Activated CD4-positive, CD25-positive, alpha-beta regulatory T cell (primary cell): ENCODE measurements at regions not wholly inside any gene's neighbourhood (a gene's known extent, or its start where the extent isn't known, plus 50 kb on each side); places are given as distances from the start of the nearest gene placed in this dataset.
"Not testable (repeated sequence)": the region's sequence is repeated elsewhere in the genome, so short reads cannot be mapped to it uniquely, and the experiment has no call there.

Source experiments
- DNase-seq, 4 experiments: peaks; one replicate each; lab custom pipeline; 2025; lab: John Stamatoyannopoulos, UW

DNA sequence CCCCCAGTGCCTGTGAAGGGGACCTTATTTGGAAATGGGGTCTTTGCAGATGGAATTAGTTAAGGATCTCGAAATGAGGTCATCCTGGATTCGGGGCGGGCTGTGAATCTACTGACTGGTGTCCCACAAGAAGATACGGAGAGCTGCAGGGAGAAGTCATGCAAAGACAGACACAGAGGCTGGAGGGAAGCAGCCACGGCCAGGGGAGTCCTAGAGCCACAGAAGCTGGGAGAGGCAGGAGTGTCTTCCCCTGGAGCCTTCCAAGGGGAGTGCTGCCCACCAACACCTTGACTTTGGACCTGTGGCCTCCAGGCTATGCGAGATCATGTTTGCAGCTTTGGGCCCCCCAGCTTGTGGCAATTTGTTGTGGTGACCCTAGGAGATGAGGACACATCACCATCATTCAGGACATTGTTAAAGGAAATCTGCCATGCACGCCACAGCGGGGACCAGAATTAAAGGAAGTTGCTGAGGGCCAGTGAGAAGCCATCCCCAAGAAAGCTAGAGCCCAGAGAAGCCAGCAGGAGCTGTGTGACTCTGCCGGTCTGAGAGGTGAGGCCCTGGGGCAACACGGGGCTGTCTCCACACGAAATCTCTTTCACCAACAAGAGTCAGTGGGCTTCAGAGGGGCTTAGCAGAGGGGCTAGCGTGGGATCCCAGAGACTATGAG, 434.7 kb downstream of the BRD1 start:
- no peak for DNase-seq

DNA sequence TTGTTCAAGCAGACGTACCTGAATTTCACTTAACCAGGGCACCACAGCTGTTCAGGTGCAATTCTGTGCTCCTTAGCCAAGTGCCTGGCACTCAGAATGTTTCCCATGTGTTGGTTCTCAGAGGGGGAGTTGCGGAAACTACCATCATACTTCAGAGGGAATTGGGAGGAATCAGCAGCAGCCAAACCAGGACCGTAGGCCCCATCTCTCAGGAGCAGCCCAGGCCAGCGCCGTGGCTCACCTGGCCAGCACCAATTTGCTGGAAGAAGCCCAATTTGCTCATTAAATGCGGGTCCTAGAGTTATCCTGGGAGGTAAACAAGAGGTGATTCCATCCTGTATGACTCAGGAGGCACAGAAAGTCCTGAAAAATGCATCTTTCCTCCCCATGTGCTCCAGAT, 435.4 kb downstream of the BRD1 start:
- no peak for DNase-seq

DNA sequence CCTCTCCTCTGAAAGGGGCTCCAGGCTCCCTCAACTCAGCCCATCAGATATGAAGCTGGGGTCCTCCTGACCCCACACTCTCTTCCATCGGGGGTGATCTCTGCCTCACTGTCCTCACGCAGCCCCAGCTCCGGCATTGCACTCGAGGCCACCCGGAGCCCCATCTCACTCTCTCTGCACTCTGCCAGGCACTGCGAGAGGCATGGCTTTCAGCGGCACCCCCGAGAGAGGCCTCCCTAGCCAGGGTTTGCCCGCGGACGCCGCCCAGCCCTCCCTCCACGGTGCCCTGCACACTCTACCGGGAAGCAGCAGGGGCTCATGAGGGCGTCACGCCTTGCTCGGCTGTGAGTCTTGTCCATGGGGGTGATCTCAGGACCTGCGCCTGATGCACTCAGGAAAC, 436.2 kb downstream of the BRD1 start:
- DNase-seq, result no peak

DNA sequence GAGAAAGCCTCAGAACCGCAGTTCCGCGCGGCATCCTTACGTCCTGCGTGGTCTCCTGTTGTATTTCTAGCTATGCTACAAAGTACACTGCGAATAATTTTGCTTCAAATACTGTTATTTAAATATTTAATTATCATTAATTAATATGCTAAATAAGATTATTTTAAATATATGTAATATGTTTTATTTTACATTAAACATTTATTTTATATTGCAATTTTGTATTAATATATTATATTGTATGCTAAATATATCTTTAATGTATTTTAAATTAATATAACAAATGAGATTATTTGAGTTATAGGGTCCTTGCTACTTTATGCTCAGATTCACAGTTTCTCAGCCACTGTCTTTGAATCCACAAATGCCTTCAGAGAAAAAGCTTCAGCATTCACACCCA, 436.7 kb downstream of the BRD1 start:
- DNase-seq, result no peak

DNA sequence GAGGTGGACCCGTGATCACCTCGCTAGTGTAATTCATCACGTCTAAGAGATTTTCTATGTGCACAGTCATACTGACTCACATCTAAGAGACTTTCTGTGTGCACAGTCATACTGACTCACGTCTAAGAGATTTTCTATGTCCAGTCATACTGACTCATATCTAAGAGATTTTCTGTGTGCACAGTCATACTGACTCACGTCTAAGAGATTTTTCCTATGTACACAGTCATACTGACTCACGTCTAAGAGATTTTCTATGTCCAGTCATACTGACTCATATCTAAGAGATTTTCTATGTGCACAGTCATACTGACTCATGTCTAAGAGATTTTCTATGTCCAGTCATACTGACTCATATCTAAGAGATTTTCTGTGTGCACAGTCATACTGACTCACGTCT, 443.8 kb downstream of the BRD1 start:
- not testable (repeated sequence) for DNase-seq

DNA sequence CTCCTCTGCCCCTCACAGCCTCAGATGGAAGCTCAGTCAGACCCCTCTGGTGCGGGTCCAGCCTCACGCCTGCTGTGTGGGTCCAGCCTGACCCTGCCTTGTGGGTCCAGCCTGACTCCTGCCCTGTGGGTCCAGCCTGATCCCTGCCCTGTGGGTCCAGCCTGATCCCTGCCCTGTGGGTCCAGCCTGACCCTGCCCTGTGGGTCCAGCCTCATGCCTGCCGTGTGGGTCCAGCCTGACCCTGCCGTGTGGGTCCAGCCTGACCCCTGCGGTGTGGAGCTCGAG, 445.3 kb downstream of the BRD1 start:
- DNase-seq, result no peak

DNA sequence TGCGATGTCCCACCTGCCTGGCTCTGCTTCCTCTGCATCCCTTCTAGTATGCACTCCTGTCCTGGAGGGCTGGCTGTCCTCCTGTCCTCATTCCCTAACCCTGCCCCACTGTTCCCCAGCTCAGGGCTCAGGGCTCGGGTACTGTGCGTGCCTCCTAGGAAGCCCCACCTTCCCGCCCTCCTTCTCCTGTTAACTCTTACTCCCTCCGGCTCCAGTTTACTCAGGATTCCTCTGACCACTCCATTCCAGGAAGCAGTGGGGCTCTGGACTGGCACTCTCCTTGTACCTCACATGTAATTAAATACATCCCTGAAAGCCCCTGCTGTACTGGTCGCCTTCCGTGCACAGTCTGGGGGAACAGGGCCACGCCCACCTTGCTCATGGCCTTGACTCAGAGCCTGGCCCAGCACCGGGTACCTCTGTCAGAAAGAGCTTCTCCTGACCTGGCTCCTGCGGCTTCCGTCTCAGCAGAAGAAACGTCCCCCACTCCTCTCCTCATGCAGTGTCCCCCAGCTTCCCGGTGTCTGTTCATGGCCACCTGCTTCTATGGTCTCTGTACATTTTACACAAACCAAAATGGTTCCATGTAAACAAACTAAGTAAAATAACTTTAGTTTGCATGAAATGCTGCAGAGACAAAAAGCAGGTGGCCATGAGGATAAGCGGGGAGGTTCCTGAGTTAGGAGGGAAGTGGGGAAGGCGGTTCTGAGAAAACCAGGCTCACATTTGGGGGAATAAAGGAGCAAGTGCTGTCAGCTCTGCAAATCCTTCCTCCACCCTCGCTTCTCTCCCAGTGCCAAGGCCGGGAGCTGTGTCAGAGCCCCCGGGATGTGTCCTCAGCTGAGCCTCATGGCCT, 445.9 kb downstream of the BRD1 start:
- DNase-seq, result no peak

DNA sequence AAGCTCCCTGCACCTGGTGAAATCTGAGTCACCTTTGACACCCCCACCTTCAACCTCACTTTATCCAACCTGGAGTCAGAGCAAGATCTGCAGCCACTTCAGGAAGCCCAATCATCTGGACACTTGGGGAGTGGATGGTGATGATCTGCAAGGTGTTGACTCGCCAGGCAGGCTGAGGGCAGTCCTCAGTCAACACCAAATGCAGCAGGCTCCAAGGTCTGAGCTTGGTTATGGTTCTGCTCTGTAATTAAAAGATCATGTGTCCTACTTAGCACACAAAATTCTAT, 446.9 kb downstream of the BRD1 start:
- no peak for DNase-seq

DNA sequence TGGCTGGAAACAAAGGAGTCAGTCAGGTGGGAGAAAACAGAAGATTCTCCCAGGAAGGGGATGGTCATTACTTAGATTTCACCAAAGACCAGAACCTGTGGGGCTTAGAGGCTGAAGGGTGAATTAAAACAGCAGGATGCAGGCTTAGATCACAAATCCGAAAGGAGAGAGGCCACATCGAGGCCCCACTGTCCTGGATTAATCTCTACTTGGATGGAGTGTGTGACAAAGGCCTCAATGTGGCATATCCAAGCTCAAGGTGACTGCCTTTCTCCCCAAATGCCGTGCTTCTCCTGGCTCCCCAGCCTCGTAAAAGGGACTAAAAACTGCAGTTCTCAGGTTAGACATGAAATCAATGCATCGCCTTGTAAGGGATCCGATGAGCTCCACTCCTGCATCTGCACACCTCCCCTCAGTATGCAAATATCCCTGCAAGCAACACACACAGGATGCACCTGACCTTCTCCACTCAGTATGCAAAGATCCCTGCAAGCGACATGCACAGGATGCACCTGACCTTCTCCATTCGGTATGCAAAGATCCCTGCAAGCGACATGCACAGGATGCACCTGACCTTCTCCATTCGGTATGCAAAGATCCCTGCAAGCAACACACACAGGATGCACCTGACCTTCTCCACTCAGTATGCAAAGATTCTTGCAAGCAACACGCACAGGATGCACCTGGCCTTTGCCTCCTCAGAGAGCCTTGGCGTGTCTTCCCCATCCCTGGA, 447.4 kb downstream of the BRD1 start:
- no peak for DNase-seq

DNA sequence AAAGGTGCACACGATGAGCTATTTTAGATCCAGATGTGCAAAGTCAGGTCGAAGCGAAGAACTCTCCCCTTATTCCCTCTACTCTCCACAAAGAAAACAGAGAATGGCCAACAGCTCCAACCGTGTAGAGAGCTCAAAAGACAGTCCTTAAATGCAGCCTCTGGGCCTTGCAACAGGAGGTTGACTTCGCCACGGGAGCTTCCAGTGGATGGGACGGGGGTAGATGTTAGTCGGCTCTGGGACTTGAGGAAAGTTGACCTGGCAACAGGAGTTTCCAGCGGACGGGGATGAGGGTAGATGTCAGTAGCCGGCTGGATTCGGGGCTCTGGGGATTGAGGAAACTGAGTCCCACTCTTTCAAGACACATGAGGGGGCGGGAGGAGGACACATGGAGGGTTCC, 450.4 kb downstream of the BRD1 start:
- no peak for DNase-seq

DNA sequence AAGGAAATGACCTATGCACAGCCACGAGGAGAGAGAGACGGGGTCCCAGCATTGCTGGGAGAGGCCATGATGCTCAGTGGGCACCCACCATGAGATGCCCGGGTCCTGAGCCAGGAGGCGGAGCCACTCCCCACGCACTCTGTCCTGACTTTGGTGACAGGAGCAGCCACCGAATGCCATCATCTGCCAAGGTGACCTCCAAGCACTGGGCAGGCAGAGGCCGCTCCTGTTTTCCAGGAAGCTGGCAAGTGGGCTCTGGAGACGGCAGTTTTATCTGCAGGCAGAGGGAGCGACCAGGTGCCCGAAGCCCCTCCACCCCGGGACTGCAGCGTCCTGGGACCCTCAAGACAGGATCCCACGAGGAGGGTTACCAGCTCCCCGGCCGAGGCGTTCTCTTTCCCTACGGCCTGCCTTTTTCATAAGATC, 453.9 kb downstream of the BRD1 start:
- DNase-seq, result no peak

DNA sequence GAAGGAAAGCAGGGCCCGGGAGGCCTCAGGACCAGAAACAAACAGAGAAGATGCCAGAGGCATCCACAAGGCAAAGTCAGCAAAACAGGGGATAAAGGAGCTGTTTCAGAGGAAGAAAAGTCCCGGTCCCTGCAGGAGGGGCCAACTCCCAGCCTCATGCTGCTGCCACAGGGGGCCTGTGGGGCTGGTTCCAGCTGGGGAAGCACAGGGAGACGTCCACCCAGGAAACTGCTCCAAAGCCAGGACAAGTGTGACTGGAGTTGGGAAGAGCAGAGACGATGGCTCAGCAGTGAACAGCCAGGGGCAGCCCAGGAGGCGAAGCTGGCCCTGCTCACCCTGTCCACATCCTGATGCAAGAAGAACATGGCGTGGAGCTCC, 454.4 kb downstream of the BRD1 start:
- no peak for DNase-seq

DNA sequence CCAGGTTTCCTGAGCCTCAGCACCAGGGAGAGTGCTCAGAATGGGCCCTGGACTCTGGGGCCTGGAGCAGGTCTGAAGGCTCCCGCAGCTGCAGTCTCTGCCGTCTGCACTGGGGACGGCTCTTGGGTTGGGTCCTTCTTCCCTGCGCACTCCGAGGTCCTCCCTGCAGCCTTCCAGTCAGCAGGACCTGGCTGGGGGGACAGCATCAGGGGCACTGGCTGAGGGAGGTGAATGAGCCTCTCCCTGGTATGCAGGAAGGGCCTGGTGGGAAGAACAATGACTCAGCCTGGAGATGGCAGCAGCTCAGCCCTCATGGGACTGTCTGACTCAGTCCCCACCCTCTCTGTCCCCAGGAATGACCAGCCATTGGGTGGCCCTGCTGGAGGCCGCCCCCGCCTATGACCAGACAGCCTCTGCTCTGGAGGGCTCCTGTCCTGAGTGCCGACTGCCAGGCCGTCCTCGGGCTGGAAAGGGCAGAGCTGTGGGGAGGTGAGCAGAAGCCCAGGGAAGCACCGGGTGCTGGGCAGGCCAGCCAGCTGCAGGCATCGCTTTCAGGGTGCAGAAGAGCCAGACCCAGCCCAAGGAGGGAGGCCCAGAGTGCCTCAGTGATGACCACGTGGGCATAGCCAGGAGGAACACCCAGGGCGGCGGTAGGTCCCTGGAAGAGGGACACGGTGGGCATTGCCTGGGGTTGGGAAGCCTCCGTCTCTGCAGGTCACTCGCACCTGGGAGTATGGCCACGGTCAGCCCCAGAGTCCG, 455.0 kb downstream of the BRD1 start:
- no peak for DNase-seq

DNA sequence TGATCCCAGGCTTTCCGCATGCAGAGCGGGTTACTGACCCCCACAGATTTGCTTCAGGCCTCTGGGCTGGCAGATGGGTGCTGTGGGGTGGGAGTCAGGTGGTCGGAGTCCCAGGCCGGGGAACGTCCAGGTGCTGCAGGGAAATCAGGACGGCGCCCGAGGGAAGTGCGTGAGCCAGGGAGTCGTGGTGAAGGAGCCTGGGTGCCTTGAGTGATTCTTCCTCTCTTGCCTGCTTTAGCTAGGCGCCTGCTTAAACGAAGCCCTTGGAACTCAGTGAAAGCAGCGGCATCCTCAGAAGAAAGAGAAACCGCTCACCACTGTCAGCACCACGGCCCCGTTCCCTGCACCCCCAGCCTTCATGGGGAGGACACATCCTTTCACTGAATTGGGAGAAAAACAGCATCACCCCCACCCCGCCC, 455.6 kb downstream of the BRD1 start:
- DNase-seq, result no peak

DNA sequence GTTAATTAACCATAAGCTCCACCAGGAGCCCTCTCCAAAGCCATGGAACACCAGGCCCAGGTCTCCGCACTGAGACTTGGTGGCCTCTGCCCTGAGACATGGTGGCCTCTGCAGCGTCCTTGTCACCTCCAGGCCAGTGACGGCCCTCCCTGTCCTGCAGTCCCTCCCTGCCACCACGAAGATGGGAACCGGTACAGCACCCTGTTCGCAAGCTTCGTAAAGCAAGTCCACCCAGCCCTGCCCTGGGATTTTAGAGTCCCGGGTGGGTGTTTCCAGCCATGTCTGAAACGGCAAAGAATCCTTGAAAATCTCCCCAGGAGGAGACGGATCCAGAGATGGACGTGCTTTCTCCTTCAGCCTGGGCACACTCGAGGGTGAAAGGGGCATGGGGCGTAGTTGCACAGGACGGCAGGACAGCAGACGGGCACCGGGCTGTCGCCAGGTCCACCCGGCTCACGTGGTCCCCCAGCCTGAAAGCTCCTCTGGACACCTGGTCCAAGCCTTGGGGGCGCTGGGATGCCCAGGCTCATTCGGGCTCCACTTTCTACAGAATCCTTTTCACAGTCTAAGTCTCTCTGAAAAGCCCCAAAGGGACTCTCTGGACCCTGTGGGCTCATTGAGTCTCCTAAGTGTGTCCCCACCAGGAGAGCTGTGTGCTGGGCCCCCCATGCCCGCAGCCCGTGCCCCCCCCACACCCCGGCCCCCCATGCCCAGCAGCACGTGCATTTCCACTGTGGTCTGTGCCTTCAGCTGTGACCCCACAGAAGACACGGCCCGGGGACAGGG, 456.2 kb downstream of the BRD1 start:
- DNase-seq, result no peak

DNA sequence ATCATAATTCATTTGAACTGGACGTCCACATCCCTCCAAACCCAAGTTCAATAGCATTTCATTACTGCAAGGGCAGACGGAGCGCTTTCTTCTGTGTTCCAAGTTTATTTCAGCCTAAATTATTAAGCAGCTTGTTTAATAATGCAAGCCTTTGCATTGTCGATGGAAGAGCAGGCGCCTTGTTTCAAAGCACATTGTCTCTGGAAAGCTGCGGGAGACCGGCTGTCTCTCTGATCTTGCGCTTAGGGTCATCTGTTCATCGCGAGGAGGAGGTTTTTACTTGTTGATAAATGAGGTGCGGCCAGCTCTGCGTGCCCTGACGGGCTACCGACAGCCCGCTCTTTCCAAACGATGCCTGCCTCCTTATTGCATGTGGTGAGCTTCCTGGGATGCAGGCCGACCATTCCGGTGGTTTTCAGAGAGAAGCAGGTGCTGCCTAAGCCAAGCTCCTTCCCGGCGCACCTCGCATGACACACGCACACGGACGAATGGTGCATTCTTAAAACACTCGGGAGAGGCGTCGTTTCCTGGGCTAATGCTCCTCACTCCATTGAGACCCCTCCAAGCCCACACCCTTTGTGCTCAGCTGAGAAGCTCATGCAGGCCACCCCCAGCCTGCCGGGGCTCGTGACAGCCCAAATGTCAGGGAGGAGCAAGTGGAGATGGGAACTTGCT, 456.9 kb downstream of the BRD1 start:
- DNase-seq, result no peak

DNA sequence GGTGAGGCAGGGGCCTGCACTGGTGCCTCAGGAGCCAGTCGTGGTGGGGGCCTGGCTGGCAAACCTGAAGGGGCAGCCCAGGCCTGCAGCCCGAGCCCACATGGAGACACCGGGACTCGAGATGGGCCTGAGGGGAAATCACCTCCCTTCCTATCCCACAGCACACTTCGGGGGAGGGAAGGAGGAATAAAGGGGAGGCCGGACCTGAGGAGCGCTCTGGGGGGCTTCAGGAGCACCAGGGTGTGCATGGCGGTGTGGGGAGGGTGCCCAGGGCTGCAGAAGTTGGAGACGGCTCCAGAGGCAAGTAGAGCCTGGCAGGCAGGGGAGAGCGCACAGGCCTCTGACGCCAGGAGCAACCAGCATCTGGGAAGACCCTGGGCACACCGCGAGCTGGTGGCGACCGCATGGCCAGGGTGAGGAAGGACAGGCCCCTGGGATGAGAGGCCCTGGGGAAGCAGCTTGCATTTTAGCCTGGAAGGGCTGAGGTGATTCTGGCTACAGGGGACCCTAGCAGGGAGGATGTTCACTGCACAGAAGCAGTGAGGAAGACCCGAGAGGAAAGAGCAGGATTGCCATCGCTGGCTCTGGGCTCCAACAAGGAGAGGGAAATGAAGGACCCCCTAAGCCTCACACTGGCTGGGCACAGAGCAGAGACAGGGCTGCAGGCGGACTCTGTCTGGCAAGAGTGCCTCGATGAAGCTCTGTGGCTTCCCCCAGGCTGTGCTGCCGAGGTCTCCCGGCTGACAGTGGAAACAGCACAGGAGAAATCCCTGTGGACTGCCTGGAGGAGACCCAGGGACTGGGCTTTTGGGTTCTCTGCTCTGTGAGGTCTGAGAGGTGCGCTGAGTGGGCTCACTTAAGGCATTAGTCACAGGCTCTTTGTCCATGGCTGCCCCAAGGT, 457.7 kb downstream of the BRD1 start:
- DNase-seq, result no peak

DNA sequence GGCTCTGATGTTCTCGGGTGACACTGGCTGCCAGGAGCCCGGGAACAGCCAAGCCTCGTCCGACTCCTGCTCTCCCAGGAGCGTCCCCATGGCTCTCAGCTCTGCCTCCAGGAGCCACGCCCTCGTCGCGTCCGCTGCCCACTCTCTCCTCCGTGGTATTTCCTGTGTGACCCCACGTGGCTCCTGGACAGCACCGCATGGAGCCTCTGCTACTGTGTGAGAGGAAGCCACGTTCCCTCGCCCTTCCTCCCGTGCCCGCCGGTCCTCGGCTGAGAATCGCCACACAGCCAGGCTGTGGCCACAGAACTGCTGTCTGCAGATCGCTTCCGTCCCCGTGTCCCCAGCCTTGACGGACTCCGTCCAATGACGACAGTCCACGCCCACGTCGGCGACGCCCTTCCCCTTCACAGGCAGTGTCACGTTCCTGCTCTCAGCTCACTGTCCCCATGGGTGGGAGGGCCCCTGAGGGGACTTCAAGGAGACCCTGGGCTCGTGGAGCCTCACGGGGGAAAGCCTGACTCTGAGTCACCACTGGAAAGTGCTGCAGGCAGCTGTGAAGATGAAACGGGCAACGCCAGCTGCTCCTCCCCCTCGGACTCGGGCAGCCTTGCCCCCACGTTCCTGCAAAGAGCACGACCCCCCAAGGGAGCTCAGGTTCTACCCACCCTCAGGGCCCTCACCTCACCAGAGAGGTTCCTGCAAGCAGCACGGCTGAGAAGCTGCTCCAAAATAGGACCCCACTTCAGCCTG, 458.5 kb downstream of the BRD1 start:
- no peak for DNase-seq

DNA sequence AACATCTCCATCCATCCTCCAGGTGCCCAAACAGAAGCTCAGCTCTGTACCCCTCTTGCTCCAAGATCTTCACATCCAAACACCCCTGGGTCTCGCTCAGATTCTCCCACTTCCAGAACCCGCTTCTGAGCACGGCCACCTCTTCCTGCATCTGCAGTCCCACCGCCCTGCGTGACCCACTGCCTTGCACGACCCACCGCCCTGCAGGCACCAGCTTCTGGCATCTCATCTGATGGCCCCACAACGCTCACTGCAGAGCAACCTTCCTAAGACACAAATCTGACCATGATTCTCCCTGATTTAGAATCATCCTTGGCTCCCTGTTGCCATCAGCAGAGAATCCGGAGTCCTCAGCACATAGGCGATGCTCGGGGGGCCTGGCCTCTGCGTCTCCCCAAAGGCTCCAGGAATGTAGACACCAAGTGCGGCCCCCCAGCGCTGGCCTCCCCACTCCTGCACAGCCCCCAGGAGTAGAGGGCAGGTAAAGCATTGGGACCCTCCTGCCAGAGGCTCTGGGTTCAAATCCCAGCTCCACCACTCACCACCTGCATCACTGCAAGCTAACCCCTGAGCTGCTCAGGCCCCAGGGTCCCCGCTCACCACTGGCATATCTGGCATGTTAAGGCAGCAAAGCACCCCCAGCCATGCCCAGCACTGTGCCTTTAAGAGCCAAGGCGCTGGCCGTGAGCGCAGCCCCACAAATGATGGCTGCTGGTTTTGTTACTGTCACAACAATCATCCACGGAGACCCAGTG, 459.3 kb downstream of the BRD1 start:
- no peak for DNase-seq
